Left colon (tissue), 2 donors: ENCODE measurements at regions not wholly inside any gene's neighbourhood (a gene's known extent, or its start where the extent isn't known, plus 50 kb on each side); places are given as distances from the start of the nearest gene placed in this dataset.
A peak's percentile ranks its signal among the peaks of the same experiment; 100 is the strongest.

Experiments
- ATAC-seq: fragments of 200-7000 bp; cut with Tn5 transposase; one replicate; pipeline ENCODE4 v1.9.1; 2020; ENCODE audit warnings: mild to moderate bottlenecking, moderate library complexity
- DNase-seq, 2 donors: peaks; one replicate each; pipeline ENCODE4 v3.0.0-alpha.2; 2020
- intact Hi-C, 2 donors: fragments of 100-400 bp; cut with DNase I in 1 of 2; cut with micrococcal nuclease in 1 of 2; formaldehyde crosslinking; loops; one replicate each; pipeline versions ENCODE4 v1.11.2 to v1.14.0; 2022; cut with DNase I, micrococcal nuclease
- donor health status: DM: no; HTN: no; CAD: no.
- donor health status: DM: yes; HTN: yes; CAD: no.

GRCh38 chr12:84550518-84550917 is 362.1 kb downstream of the SLC6A15 start:
- no peak for ATAC-seq
- intact Hi-C loops, result no loop called here
- no peak for DNase-seq

DNA sequence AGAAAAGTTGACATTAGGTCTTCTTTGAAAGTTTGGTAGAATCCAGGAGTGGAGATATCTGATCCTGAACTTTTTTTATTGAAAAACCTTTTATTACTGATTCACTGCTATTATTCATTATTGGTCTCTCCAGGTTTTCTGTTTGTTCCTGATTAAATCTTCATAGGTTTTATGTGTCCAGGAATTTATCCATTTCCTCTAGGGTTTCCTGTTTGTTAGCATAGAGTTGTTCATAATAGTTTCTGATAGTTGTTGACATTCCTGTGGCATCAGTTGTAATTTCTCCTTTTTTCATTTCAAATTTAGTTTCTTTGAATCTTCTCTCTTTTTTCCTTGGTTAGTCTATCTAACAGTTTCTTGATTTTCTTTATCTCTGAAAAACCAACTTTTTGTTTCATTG is 370.3 kb downstream of the SLC6A15 start:
- DNase-seq (no peak), ATAC-seq (no peak)
- intact Hi-C loops, result no loop called here

- ATAC-seq, result no peak
- intact Hi-C loops, result no loop called here
These were observed 374.9 kb downstream of the SLC6A15 start for GRCh38 chr12:84537666-84538065.

GRCh38 chr12:84512751-84513150 is 399.8 kb downstream of the SLC6A15 start:
- DNase-seq (no peak), ATAC-seq (no peak)
- intact Hi-C loops, result no loop called here

More at GRCh38 chr12:84537666-84538065, 374.9 kb downstream of the SLC6A15 start:
- no peak for DNase-seq

DNA sequence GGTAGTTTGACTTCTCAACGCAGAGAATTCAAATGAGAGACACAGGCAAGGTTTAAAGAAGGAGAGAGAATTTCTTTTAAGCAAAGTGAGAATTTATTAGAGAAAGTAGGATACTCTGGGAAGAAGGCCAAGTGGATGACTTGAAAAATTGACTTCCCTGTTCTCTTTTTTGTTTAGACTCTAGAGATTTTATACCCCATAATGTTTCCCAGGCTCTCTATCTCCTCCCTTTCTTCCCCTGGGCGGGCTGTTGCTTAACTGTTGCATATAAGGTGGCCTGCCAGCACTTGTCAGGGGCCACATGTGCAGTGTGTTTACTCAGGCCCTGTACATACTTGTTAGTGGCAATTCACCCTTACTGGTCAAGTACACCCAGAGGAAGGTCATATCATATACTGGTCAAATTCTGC is 403.7 kb downstream of the SLC6A15 start:
- ATAC-seq, result no peak
- no peak for DNase-seq
- intact Hi-C loops, result loop anchor here in 1 of 2 donors (10.0 kb wide), 1 partner anchor 1984 kb away; no protein-coding TSS in a partner anchor

DNA sequence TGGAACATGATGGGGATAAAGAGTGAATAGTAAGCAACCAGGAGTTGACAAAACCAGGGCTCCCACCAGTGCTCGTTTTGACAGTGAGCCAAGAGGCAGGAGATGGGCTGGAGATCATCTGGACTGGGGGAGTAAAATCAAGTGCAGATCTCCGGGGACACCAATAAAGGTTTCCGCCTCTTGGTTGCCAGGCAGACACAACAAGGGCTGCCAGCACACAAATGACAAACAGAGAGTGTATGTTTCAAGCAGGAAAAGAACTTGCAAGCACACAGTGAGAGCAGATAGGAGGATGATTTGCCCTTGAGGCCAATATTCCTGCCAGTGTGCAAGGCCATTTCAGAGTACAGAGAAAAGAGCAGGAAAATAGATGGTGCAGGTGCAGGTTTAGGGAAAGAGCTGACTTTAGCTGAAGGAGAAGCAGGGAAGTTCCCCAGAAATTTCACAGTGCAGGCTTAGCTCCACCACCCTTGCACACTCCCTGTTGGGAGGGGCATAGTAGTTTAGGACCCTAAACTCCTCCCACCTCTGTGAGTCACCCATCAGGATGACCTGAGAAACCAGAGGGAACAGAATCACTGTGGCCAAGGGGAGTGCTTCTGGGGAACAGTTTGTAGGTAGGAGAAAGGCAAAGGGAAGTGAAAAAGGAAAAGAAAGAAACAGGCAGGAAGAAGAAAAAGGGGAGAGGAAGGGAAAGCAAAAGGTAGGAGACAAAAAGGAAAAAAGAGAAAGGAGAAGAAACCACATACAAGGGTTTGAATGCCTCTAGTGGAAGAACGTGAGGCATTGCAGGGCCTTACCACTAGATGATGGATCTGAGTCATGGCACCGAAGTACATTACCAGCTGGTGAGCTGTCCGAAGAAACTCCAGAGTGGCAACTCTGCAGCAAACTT is 404.4 kb downstream of the SLC6A15 start:
- ATAC-seq (peak; percentile 76), DNase-seq (peak in 1 of 2 donors; percentile 28)
- intact Hi-C loops, result loop anchor here in 1 of 2 donors (10.0 kb wide), 1 partner anchor 1983 kb away; no protein-coding TSS in a partner anchor

GRCh38 chr12:84506282-84506681 is 406.3 kb downstream of the SLC6A15 start:
- intact Hi-C loops, result loop anchor here in 1 of 2 donors (10.0 kb wide), 1 partner anchor 1981 kb away; no protein-coding TSS in a partner anchor
- ATAC-seq (no peak), DNase-seq (no peak)

GRCh38 chr12:84502907-84503787 is 409.5 kb downstream of the SLC6A15 start:
- peak; percentile 70 for ATAC-seq
- DNase-seq, result peak in 1 of 2 donors; percentile 27
- intact Hi-C loops, result loop anchor here in 1 of 2 donors (10.0 kb wide), 1 partner anchor 1978 kb away; no protein-coding TSS in a partner anchor

GRCh38 chr12:84502180-84502860 is 410.3 kb downstream of the SLC6A15 start:
- no peak for ATAC-seq
- DNase-seq, result no peak
- intact Hi-C loops, result loop anchor here in 1 of 2 donors (10.0 kb wide), 1 partner anchor 1978 kb away; no protein-coding TSS in a partner anchor

DNA sequence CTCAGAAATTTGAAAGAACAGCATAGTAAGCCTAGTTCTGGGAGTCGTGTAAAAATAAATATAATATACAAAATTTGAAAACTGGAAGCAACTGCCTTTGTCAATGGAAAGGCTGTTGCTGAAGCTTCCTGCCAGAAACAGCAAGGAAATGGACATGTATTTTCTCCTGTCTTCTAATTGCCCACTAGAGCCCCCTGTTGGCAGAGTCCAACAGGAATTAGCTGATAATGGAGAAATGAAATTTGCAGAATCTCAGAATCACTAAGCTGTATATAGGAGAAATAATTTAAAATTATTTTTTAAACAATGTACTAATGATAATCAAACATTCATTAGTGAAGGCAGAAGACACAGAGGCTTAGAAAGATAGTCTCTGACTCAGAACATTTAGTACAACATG is 414.8 kb downstream of the SLC6A15 start:
- intact Hi-C loops, result no loop called here
- no peak for ATAC-seq

GRCh38 chr12:84495711-84496110 is 416.9 kb downstream of the SLC6A15 start:
- ATAC-seq (no peak), DNase-seq (no peak)
- intact Hi-C loops, result no loop called here

More for the DNA sequence above, 414.8 kb downstream of the SLC6A15 start:
- peak in 1 of 2 donors; percentile 16 for DNase-seq

DNA sequence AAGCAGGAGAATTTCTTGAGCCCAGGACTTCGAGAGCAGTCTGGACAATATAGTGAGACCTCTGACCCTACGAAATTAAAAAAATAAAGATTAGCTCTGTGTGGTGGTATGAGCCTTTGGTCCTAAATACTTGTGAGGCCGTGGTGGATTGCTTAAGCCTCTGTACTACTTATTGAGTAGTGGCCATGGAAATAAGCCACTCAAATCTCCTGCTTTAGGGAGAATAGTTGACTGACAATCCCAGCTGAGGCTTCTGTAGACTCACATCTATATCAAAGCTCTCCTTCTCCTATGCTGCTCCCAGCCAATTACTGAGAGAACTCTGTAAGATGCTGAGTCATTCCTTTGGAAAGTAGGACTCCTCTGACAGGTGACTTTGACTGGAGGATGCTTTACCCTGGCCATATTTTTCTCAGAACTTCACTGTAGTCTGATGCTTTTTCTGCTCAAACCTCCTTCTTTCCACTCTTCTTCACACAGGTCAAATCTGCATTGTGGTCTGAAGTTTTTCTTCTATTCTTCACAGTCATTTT is 420.2 kb downstream of the SLC6A15 start:
- no peak for ATAC-seq
- intact Hi-C loops, result no loop called here

DNA sequence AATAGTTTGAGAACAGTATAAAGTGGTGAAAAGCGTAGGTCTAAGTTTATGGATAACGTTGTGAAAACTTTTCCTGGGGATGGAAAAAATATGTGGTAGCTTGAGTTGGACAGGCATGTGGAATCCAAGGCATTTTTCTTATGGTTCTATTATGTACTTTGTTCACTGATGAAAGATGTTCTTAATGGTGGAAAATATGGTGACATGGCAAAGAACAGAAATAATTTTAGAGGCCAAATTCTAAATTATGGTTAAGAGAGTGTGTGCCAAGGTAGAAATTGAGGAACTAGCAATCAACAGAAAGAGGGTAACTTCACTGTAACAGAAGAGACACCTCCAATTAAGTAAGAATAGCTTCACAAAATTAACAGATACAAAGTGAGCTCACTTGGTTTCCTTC is 427.8 kb downstream of the SLC6A15 start:
- intact Hi-C loops, result no loop called here
- DNase-seq (no peak), ATAC-seq (no peak)

More for the DNA sequence above, 420.2 kb downstream of the SLC6A15 start:
- no peak for DNase-seq

DNA sequence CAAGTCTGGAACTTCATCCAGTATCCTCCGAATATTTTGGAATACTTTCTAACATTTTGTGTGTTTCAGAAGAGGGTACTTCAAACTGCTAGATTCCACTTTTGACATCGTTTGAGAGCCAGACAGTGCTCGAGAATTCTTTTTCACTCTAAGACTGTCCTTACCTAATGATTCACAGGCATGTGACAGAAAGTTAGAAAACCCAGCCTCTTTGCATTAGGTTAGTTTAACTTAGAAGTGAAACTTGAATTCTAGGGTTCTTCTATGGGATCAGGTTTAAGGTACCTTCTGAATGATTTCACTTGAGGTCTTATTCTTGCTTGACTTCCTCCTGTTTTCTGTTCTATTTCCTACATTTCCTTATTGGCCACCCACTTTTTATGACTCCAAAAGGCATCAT is 431.8 kb downstream of the SLC6A15 start:
- ATAC-seq, result no peak
- DNase-seq, result no peak
- intact Hi-C loops, result no loop called here

DNA sequence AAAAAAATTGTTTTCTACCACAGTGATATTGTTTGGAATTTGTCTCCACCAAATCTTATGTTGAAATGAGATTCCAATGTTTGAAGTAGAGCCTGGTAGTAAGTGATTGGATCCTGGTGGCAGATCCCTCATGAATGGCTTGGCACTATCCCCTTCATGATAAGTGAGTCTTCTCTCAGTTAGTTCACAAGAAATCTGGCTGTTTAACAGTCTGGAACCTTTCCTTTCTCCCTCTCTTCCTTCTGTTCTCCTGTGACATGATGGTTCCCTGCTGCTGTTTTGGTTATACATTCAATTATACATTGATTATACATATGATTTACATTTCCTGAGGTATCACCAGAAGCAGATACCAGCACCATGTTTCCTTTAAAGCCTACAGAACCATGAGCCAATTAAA is 442.2 kb downstream of the SLC6A15 start:
- ATAC-seq, result no peak
- intact Hi-C loops, result no loop called here
- no peak for DNase-seq

DNA sequence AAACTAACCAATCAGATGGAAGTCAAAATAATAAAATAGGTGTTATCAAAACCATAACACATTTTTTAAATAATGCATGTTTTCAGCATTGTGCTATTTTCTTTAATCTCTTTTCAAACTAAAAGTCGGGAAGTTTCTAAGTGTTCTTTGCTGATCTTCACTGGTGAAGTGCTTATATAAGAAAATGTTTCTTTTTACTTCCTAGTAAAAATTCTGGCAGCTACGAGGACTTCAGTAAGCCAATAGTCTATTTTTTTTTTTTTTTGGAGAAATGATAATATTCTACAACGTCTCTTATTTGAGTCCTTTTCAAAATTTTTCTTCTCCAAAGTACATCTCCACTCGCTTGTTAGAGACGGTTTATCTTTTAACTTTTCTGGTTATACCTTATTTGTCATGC is 448.0 kb downstream of the SLC6A15 start:
- ATAC-seq (no peak), DNase-seq (no peak)
- intact Hi-C loops, result no loop called here

GRCh38 chr12:84463741-84464495 is 448.7 kb downstream of the SLC6A15 start:
- ATAC-seq (no peak), DNase-seq (no peak)
- intact Hi-C loops, result no loop called here

- ATAC-seq, result no peak
These were observed 457.0 kb downstream of the SLC6A15 start for GRCh38 chr12:84455598-84455997.

More at GRCh38 chr12:84455598-84455997, 457.0 kb downstream of the SLC6A15 start:
- no peak for DNase-seq
- intact Hi-C loops, result no loop called here
